ENCODE measurements at regions not wholly inside any gene's neighbourhood (a gene's known extent, or its start where the extent isn't known, plus 50 kb on each side); places are given as distances from the start of the nearest gene placed in this dataset.
"Not testable (repeated sequence)": the region's sequence is repeated elsewhere in the genome, so short reads cannot be mapped to it uniquely, and the experiment has no call there.

DNA sequence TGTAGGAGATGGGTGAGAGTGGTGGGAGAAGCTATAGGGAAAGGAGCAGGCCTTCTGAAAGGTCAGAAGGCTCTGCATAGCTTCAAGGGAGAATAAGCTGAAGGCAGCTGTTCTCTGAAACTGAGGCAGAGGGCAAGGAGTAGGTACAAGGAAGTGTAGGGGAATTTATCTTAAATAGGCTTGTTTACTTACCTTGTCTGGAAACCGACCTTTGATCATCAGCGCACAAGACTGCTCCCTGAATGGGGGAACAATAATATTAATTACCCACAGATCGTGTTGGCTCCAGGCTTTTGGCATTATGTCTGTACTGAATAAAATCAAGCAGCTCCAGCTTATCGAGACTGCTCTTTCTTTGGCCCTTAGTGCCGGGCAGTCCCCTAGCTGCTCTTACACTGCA is 175.5 kb upstream of the MAGEB16 start:
- no peaks in the 10 kb centered on the region for H3K27me3 Mint-ChIP-seq
- ChIA-PET CTCF (no interaction called here), POLR2A (no interaction called here)
- intact Hi-C loops (cut with micrococcal nuclease) = no loop called here
- DNase-seq (no peak), ATAC-seq (ENCODE audit: low read depth) (no peak)
- no peak overlapping the region for H3K4me3 Mint-ChIP-seq
- H3K36me3 Mint-ChIP-seq (ENCODE audit: low read depth) = no peaks in the 10 kb centered on the region
- no peak overlapping the region for H3K27ac Mint-ChIP-seq
- no peaks in the 10 kb centered on the region for H3K9me3 Mint-ChIP-seq
- TF ChIP-seq CTCF (IDR thresholded peaks at IDR 0.05) = no peak
- no peaks in the 10 kb centered on the region for H3K4me1 Mint-ChIP-seq

GRCh38 chrX:35625714-35626113 is 172.4 kb upstream of the MAGEB16 start:
- ChIA-PET CTCF (no interaction called here), POLR2A (no interaction called here)
- Mint-ChIP-seq H3K4me1 (no peaks in the 10 kb centered on the region), H3K27me3 (no peaks in the 10 kb centered on the region), H3K4me3 (no peak overlapping the region), H3K27ac (no peak overlapping the region), H3K36me3 (ENCODE audit: low read depth) (no peaks in the 10 kb centered on the region), H3K9me3 (no peaks in the 10 kb centered on the region)
- DNase-seq (no peak), ATAC-seq (ENCODE audit: low read depth) (no peak)
- TF ChIP-seq CTCF (IDR thresholded peaks at IDR 0.05) = no peak
- intact Hi-C loops (cut with micrococcal nuclease) = no loop called here

- ATAC-seq (ENCODE audit: low read depth) (no peak), DNase-seq (no peak)
- no peaks in the 10 kb centered on the region for H3K27me3 Mint-ChIP-seq
- POLR2A ChIA-PET = no interaction called here
- H3K36me3 Mint-ChIP-seq (ENCODE audit: low read depth) = no peaks in the 10 kb centered on the region
- H3K27ac Mint-ChIP-seq = no peak overlapping the region
- CTCF ChIA-PET = no interaction called here
- H3K4me3 Mint-ChIP-seq = no peak overlapping the region
- no peaks in the 10 kb centered on the region for H3K4me1 Mint-ChIP-seq
- TF ChIP-seq CTCF (IDR thresholded peaks at IDR 0.05) = no peak
- no peaks in the 10 kb centered on the region for H3K9me3 Mint-ChIP-seq
- intact Hi-C loops (cut with micrococcal nuclease) = no loop called here
Observed at GRCh38 chrX:35626124-35626523, 172.0 kb upstream of the MAGEB16 start.

DNA sequence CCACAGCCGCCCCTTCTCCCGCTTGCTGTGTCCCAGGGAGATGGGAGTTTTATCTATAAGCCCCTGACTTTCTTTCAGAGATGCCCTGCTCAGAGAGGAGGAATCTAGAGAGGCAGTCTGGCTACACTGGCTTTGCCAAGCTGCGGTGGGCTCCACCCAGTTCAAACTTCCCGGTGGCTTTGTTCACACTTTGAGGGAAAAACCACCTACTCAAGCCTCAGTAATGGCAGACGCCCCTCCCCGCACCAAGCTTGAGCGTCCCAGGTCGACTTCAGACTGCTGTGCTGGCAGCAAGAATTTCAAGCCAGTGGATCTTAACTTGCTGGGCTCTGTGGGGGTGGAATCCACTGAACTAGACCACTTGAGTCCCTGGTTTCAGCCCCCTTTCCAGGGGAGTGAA is 162.2 kb upstream of the MAGEB16 start:
- ATAC-seq (ENCODE audit: low read depth); H3K4me1 Mint-ChIP-seq; CTCF ChIA-PET; H3K4me3 Mint-ChIP-seq; H3K27me3 Mint-ChIP-seq; DNase-seq; H3K9me3 Mint-ChIP-seq; POLR2A ChIA-PET; H3K36me3 Mint-ChIP-seq (ENCODE audit: low read depth); H3K27ac Mint-ChIP-seq; intact Hi-C loops (cut with micrococcal nuclease): not testable (repeated sequence)

- POLR2A ChIA-PET = no interaction called here
- Mint-ChIP-seq H3K36me3 (ENCODE audit: low read depth) (no peaks in the 10 kb centered on the region), H3K27me3 (no peaks in the 10 kb centered on the region), H3K9me3 (no peaks in the 10 kb centered on the region), H3K4me3 (no peak overlapping the region), H3K27ac (no peak overlapping the region), H3K4me1 (no peaks in the 10 kb centered on the region)
- intact Hi-C loops (cut with micrococcal nuclease) = no loop called here
- no peak for TF ChIP-seq CTCF (IDR thresholded peaks at IDR 0.05)
- ATAC-seq (ENCODE audit: low read depth) = no peak
- no peak for DNase-seq
- CTCF ChIA-PET = no interaction called here
Observed at GRCh38 chrX:35664833-35665232, 133.3 kb upstream of the MAGEB16 start.

GRCh38 chrX:35665311-35665710 is 132.8 kb upstream of the MAGEB16 start:
- Mint-ChIP-seq H3K4me1 (no peaks in the 10 kb centered on the region), H3K27ac (no peak overlapping the region), H3K36me3 (ENCODE audit: low read depth) (no peaks in the 10 kb centered on the region), H3K4me3 (no peak overlapping the region), H3K27me3 (no peaks in the 10 kb centered on the region), H3K9me3 (no peaks in the 10 kb centered on the region)
- CTCF ChIA-PET = no interaction called here
- no peak for TF ChIP-seq CTCF (IDR thresholded peaks at IDR 0.05)
- no peak for ATAC-seq (ENCODE audit: low read depth)
- intact Hi-C loops (cut with micrococcal nuclease) = no loop called here
- DNase-seq = no peak
- POLR2A ChIA-PET = no interaction called here

Data from activated B cell treated with CpG ODN at 0.5 μM for 24 hours (primary cell).